Osteoblast (primary cell): ENCODE measurements at regions not wholly inside any gene's neighbourhood (a gene's known extent, or its start where the extent isn't known, plus 50 kb on each side); places are given as distances from the start of the nearest gene placed in this dataset.

Experiments used
- DNase-seq: peaks from one replicate; pipeline ENCODE4 v3.0.0; 2011; ENCODE audit warnings: low spot score, mixed read lengths; ENCODE audit not compliant: insufficient read length; ENCODE audit errors: missing footprints
- H2AFZ ChIP-seq: 2 replicates; pipeline ENCODE4 v1.6.0; 2011; ENCODE audit warnings: mild to moderate bottlenecking, low read length
- H3K27ac ChIP-seq: 2 replicates; pipeline ENCODE4 v1.5.1; 2011; ENCODE audit warnings: mild to moderate bottlenecking, low read depth, low read length, moderate library complexity
- H3K27me3 ChIP-seq: 2 replicates; pipeline ENCODE4 v1.6.0; 2012; ENCODE audit warnings: mild to moderate bottlenecking, control low read depth, inconsistent platforms, low read length, moderate library complexity; ENCODE audit not compliant: insufficient read depth
- H3K36me3 ChIP-seq: 2 replicates; pipeline ENCODE4 v1.5.1; 2011; ENCODE audit warnings: mild to moderate bottlenecking, low read length, control low read depth, moderate library complexity; ENCODE audit not compliant: insufficient read depth
- H3K4me1 ChIP-seq: 2 replicates; pipeline ENCODE4 v1.5.1; 2011; ENCODE audit warnings: mild to moderate bottlenecking, low read length, control low read depth, moderate library complexity; ENCODE audit not compliant: insufficient read depth
- H3K4me2 ChIP-seq: 2 replicates; pipeline ENCODE4 v1.6.0; 2011; ENCODE audit warnings: mild to moderate bottlenecking, low read length; ENCODE audit not compliant: insufficient read depth
- H3K4me3 ChIP-seq: fragments of 200-600 bp; sonication (generic); 3 replicates; pipeline ENCODE4 v1.5.1; 2012; ENCODE audit warnings: mild to moderate bottlenecking, low read length, inconsistent platforms; ENCODE audit not compliant: insufficient read depth
- H3K79me2 ChIP-seq: 2 replicates; pipeline ENCODE4 v1.6.0; 2012; ENCODE audit warnings: mild to moderate bottlenecking, low read length, control low read depth, inconsistent platforms; ENCODE audit not compliant: insufficient read depth
- H3K9me3 ChIP-seq: 2 replicates; pipeline ENCODE4 v1.5.1; 2011; ENCODE audit warnings: low read depth, low read length, control low read depth
- H4K20me1 ChIP-seq: 2 replicates; pipeline ENCODE4 v1.6.0; 2012; ENCODE audit warnings: mild to moderate bottlenecking, low read length, control low read depth; ENCODE audit not compliant: insufficient read depth
- TF ChIP-seq, protein P1 (sequence below): IDR thresholded peaks from 2 replicates; pipeline ENCODE4 v1.5.1; 2011; ENCODE audit warnings: mild to moderate bottlenecking, low read depth, low read length, moderate library complexity; ENCODE audit errors: extremely low read depth

GRCh38 chrX:5417381-5417780 is 811.3 kb downstream of the NLGN4X start:
- Histone ChIP-seq H2AFZ (no peak overlapping the region), H3K9me3 (no peaks in the 10 kb centered on the region), H3K27me3 (no peaks in the 10 kb centered on the region)

GRCh38 chrX:5415738-5416137 is 812.9 kb downstream of the NLGN4X start:
- Histone ChIP-seq H3K4me3 (no peak overlapping the region), H3K9me3 (no peaks in the 10 kb centered on the region), H2AFZ (no peak overlapping the region), H3K4me1 (no peaks in the 10 kb centered on the region), H3K27ac (no peak overlapping the region), H3K79me2 (no peaks in the 10 kb centered on the region), H3K27me3 (no peaks in the 10 kb centered on the region), H3K36me3 (no peaks in the 10 kb centered on the region), H3K4me2 (no peak overlapping the region), H4K20me1 (no peaks in the 10 kb centered on the region)
- DNase-seq = no peak
- TF ChIP-seq, protein P1, sequence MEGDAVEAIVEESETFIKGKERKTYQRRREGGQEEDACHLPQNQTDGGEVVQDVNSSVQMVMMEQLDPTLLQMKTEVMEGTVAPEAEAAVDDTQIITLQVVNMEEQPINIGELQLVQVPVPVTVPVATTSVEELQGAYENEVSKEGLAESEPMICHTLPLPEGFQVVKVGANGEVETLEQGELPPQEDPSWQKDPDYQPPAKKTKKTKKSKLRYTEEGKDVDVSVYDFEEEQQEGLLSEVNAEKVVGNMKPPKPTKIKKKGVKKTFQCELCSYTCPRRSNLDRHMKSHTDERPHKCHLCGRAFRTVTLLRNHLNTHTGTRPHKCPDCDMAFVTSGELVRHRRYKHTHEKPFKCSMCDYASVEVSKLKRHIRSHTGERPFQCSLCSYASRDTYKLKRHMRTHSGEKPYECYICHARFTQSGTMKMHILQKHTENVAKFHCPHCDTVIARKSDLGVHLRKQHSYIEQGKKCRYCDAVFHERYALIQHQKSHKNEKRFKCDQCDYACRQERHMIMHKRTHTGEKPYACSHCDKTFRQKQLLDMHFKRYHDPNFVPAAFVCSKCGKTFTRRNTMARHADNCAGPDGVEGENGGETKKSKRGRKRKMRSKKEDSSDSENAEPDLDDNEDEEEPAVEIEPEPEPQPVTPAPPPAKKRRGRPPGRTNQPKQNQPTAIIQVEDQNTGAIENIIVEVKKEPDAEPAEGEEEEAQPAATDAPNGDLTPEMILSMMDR = no peak

More at GRCh38 chrX:5417381-5417780, 811.3 kb downstream of the NLGN4X start:
- TF ChIP-seq, protein P1 = no peak
- Histone ChIP-seq H3K4me3 (no peak overlapping the region), H3K4me2 (no peak overlapping the region), H3K27ac (no peak overlapping the region), H3K79me2 (no peaks in the 10 kb centered on the region), H3K36me3 (no peaks in the 10 kb centered on the region), H4K20me1 (no peaks in the 10 kb centered on the region), H3K4me1 (no peaks in the 10 kb centered on the region)
- no peak for DNase-seq

DNA sequence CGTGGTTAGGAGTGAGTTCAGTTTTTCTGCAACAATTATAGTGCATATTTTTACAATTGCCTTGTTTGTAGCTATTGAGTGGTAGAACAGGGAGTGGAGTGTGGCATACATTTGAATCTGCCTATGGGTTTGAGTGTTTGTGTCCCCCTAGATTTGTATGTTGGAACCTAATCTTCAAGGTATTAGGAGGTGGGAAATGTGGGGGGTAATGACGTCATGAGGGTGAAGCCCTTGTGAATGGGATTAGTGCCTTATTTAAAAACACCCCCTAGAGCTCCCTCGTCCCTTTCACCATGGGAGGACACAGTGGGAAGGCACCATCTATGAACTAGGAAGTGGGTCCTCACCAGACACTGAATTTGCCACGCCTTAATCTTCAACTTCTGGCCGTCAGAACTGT is 819.6 kb downstream of the NLGN4X start:
- no peaks in the 10 kb centered on the region for H3K4me1 ChIP-seq
- H4K20me1 ChIP-seq = no peaks in the 10 kb centered on the region
- no peaks in the 10 kb centered on the region for H3K79me2 ChIP-seq
- no peak overlapping the region for H3K4me2 ChIP-seq
- no peaks in the 10 kb centered on the region for H3K27me3 ChIP-seq
- H3K36me3 ChIP-seq = no peaks in the 10 kb centered on the region
- H2AFZ ChIP-seq = no peak overlapping the region
- H3K9me3 ChIP-seq = no peaks in the 10 kb centered on the region
- no peak overlapping the region for H3K4me3 ChIP-seq
- DNase-seq = no peak
- TF ChIP-seq, protein P1 = no peak
- no peak overlapping the region for H3K27ac ChIP-seq

GRCh38 chrX:5402461-5402860 is 826.2 kb downstream of the NLGN4X start:
- no peak for DNase-seq
- Histone ChIP-seq H3K4me1 (no peaks in the 10 kb centered on the region), H3K4me2 (no peak overlapping the region), H3K79me2 (no peaks in the 10 kb centered on the region), H3K27me3 (no peaks in the 10 kb centered on the region), H2AFZ (no peak overlapping the region), H3K36me3 (no peaks in the 10 kb centered on the region), H3K9me3 (no peaks in the 10 kb centered on the region), H3K4me3 (no peak overlapping the region), H3K27ac (no peak overlapping the region), H4K20me1 (no peaks in the 10 kb centered on the region)
- TF ChIP-seq, protein P1 = no peak
